ENCODE measurements at regions not wholly inside any gene's neighbourhood (a gene's known extent, or its start where the extent isn't known, plus 50 kb on each side); places are given as distances from the start of the nearest gene placed in this dataset.
"Not testable (repeated sequence)": the region's sequence is repeated elsewhere in the genome, so short reads cannot be mapped to it uniquely, and the experiment has no call there.

DNA sequence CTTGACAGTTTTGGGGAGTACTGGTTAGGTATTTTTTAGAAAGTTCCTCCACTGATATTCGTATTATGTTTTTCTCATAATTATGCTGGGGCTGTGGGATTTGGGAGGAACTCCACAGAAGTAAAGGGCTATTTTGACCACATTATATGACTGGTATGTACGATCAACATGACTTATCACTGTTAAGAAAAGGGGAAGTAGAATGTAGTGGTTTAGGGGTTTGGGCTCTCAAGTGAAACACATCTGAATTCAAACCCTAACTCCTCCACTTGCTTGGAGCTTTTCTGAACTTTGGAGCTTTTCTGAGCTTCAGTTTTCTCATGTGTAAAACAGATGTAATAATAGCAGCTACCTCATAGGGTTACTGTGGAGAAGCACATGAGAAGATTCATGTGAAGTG lies 96.4 kb upstream of the C1GALT1C1 start:
- H3K4me1 ChIP-seq (ENCODE audit: insufficient read depth, poor library complexity, severe bottlenecking): no peaks in the 10 kb centered on the region
- no peak overlapping the region for H3K4me3 ChIP-seq (ENCODE audit: severe bottlenecking)
- DNase-seq (ENCODE audit: low spot score): no peak
- no peaks in the 10 kb centered on the region for H3K27me3 ChIP-seq (ENCODE audit: insufficient read depth, poor library complexity, severe bottlenecking)
- no peaks in the 10 kb centered on the region for H3K9me3 ChIP-seq (ENCODE audit: severe bottlenecking)
- H3K36me3 ChIP-seq (ENCODE audit: low read depth): no peaks in the 10 kb centered on the region
- no peak overlapping the region for H3K27ac ChIP-seq (ENCODE audit: poor library complexity, severe bottlenecking)
- ATAC-seq (ENCODE audit: low read depth): no peak
- TF ChIP-seq, protein P1, sequence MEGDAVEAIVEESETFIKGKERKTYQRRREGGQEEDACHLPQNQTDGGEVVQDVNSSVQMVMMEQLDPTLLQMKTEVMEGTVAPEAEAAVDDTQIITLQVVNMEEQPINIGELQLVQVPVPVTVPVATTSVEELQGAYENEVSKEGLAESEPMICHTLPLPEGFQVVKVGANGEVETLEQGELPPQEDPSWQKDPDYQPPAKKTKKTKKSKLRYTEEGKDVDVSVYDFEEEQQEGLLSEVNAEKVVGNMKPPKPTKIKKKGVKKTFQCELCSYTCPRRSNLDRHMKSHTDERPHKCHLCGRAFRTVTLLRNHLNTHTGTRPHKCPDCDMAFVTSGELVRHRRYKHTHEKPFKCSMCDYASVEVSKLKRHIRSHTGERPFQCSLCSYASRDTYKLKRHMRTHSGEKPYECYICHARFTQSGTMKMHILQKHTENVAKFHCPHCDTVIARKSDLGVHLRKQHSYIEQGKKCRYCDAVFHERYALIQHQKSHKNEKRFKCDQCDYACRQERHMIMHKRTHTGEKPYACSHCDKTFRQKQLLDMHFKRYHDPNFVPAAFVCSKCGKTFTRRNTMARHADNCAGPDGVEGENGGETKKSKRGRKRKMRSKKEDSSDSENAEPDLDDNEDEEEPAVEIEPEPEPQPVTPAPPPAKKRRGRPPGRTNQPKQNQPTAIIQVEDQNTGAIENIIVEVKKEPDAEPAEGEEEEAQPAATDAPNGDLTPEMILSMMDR (IDR thresholded peaks at IDR 0.05; ENCODE audit: poor library complexity, severe bottlenecking): no peak

- ATAC-seq (ENCODE audit: low read depth): no peak
- DNase-seq (ENCODE audit: low spot score): no peak
- Histone ChIP-seq H3K9me3 (ENCODE audit: severe bottlenecking) (no peaks in the 10 kb centered on the region), H3K27ac (ENCODE audit: poor library complexity, severe bottlenecking) (no peak overlapping the region), H3K36me3 (ENCODE audit: low read depth) (no peaks in the 10 kb centered on the region), H3K4me1 (ENCODE audit: insufficient read depth, poor library complexity, severe bottlenecking) (no peaks in the 10 kb centered on the region), H3K27me3 (ENCODE audit: insufficient read depth, poor library complexity, severe bottlenecking) (no peaks in the 10 kb centered on the region), H3K4me3 (ENCODE audit: severe bottlenecking) (no peak overlapping the region)
- TF ChIP-seq, protein P1 (IDR thresholded peaks at IDR 0.05; ENCODE audit: poor library complexity, severe bottlenecking): no peak
Observed at GRCh38 chrX:120725874-120726273, 96.0 kb upstream of the C1GALT1C1 start.

- TF ChIP-seq, protein P1 (IDR thresholded peaks at IDR 0.05; ENCODE audit: poor library complexity, severe bottlenecking): no peak
- ATAC-seq (ENCODE audit: low read depth): no peak
Observed at GRCh38 chrX:120719622-120720021, 89.8 kb upstream of the C1GALT1C1 start.

GRCh38 chrX:120718969-120719368 lies 89.1 kb upstream of the C1GALT1C1 start:
- DNase-seq (ENCODE audit: low spot score): no peak
- H3K36me3 ChIP-seq (ENCODE audit: low read depth): no peaks in the 10 kb centered on the region
- ATAC-seq (ENCODE audit: low read depth): no peak
- no peaks in the 10 kb centered on the region for H3K4me1 ChIP-seq (ENCODE audit: insufficient read depth, poor library complexity, severe bottlenecking)
- no peaks in the 10 kb centered on the region for H3K9me3 ChIP-seq (ENCODE audit: severe bottlenecking)
- H3K27me3 ChIP-seq (ENCODE audit: insufficient read depth, poor library complexity, severe bottlenecking): no peaks in the 10 kb centered on the region
- no peak overlapping the region for H3K27ac ChIP-seq (ENCODE audit: poor library complexity, severe bottlenecking)
- no peak overlapping the region for H3K4me3 ChIP-seq (ENCODE audit: severe bottlenecking)
- TF ChIP-seq, protein P1 (IDR thresholded peaks at IDR 0.05; ENCODE audit: poor library complexity, severe bottlenecking): no peak

More at GRCh38 chrX:120719622-120720021, 89.8 kb upstream of the C1GALT1C1 start:
- Histone ChIP-seq H3K4me1 (ENCODE audit: insufficient read depth, poor library complexity, severe bottlenecking) (no peaks in the 10 kb centered on the region), H3K4me3 (ENCODE audit: severe bottlenecking) (no peak overlapping the region), H3K27me3 (ENCODE audit: insufficient read depth, poor library complexity, severe bottlenecking) (no peaks in the 10 kb centered on the region), H3K27ac (ENCODE audit: poor library complexity, severe bottlenecking) (no peak overlapping the region), H3K9me3 (ENCODE audit: severe bottlenecking) (no peaks in the 10 kb centered on the region), H3K36me3 (ENCODE audit: low read depth) (no peaks in the 10 kb centered on the region)
- no peak for DNase-seq (ENCODE audit: low spot score)

- DNase-seq (ENCODE audit: low spot score); ATAC-seq (ENCODE audit: low read depth); H3K27ac ChIP-seq (ENCODE audit: poor library complexity, severe bottlenecking): not testable (repeated sequence)
Observed at GRCh38 chrX:120702337-120702736, 72.5 kb upstream of the C1GALT1C1 start.

More at GRCh38 chrX:120702337-120702736, 72.5 kb upstream of the C1GALT1C1 start:
- H3K4me3 ChIP-seq (ENCODE audit: severe bottlenecking); H3K27me3 ChIP-seq (ENCODE audit: insufficient read depth, poor library complexity, severe bottlenecking); H3K4me1 ChIP-seq (ENCODE audit: insufficient read depth, poor library complexity, severe bottlenecking); H3K36me3 ChIP-seq (ENCODE audit: low read depth); H3K9me3 ChIP-seq (ENCODE audit: severe bottlenecking): not testable (repeated sequence)

All from RWPE2 (cell line).